ENCODE measurements at regions not wholly inside any gene's neighbourhood (a gene's known extent, or its start where the extent isn't known, plus 50 kb on each side); places are given as distances from the start of the nearest gene placed in this dataset.

DNA sequence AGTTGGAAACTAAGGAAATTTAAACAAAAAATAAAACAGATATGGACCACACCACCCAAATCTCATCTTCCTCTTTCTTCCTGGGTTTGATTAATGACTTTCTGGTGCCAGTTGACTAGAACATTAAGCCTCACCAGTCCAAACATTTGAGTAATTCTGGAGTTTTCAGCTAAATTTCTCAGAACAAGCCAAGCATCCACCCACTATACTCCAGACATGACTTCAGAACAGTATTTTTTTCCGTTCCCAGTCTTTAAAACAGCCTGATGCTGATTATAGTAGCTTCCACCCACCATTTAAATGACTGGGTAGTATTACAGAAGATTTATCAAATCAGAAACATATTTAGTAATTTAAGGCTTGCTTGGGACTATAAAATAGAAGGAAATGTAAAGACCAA, 230.9 kb upstream of the UBASH3B start:
- no peaks in the 10 kb centered on the region for H3K9me3 ChIP-seq
- no peak for TF ChIP-seq POLR2A (IDR thresholded peaks at IDR 0.05)
- TF ChIP-seq EP300 (IDR thresholded peaks at IDR 0.05) = no peak
- TF ChIP-seq POLR2AphosphoS5 (IDR thresholded peaks at IDR 0.05) = no peak
- TF ChIP-seq, protein P1, sequence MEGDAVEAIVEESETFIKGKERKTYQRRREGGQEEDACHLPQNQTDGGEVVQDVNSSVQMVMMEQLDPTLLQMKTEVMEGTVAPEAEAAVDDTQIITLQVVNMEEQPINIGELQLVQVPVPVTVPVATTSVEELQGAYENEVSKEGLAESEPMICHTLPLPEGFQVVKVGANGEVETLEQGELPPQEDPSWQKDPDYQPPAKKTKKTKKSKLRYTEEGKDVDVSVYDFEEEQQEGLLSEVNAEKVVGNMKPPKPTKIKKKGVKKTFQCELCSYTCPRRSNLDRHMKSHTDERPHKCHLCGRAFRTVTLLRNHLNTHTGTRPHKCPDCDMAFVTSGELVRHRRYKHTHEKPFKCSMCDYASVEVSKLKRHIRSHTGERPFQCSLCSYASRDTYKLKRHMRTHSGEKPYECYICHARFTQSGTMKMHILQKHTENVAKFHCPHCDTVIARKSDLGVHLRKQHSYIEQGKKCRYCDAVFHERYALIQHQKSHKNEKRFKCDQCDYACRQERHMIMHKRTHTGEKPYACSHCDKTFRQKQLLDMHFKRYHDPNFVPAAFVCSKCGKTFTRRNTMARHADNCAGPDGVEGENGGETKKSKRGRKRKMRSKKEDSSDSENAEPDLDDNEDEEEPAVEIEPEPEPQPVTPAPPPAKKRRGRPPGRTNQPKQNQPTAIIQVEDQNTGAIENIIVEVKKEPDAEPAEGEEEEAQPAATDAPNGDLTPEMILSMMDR (IDR thresholded peaks at IDR 0.05) = no peak
- H3K27ac ChIP-seq = no peak overlapping the region
- H3K36me3 ChIP-seq = no peaks in the 10 kb centered on the region
- no peak overlapping the region for H3K4me3 ChIP-seq
- DNase-seq = peak in 1 of 2 donors; percentile 45
- intact Hi-C loops (cut with DNase I; ENCODE audit: low total_unique reads) = no loop called here
- H3K27me3 ChIP-seq = no peaks in the 10 kb centered on the region
- no peaks in the 10 kb centered on the region for H3K4me1 ChIP-seq
- 55 to 71% (median 64%) methylated on average over 1 of the region's 1 CpG for WGBS, 5 donors

DNA sequence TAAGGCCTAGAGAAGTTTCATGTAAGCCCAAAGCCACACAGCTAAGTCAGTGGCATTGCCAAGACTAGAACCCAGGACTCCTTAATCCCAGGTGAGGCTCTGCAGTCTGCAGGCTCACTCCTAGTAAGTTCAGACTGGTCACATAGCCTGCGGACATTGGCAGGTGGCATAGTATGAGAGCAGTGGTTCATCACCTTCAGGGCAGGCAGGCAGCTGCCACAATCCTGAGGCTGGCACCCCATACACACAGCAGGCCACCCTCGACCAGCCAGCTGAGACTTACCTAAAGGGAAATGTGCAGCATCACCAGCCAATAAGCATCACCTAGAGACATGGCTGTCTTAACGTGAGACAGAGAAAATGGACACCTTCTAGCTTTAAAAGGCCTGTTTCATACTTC, 231.6 kb upstream of the UBASH3B start:
- no peaks in the 10 kb centered on the region for H3K36me3 ChIP-seq
- H3K9me3 ChIP-seq = no peaks in the 10 kb centered on the region
- H3K27ac ChIP-seq = no peak overlapping the region
- intact Hi-C loops (cut with DNase I; ENCODE audit: low total_unique reads) = no loop called here
- DNase-seq = no peak
- H3K27me3 ChIP-seq = no peaks in the 10 kb centered on the region
- 66 to 82% (median 78%) methylated on average over 2 to 3 of the region's 3 CpGs for WGBS, 5 donors
- no peaks in the 10 kb centered on the region for H3K4me1 ChIP-seq
- no peak overlapping the region for H3K4me3 ChIP-seq
- TF ChIP-seq EP300 (IDR thresholded peaks at IDR 0.05) (no peak), POLR2A (IDR thresholded peaks at IDR 0.05) (no peak), POLR2AphosphoS5 (IDR thresholded peaks at IDR 0.05) (no peak)
- TF ChIP-seq, protein P1 (IDR thresholded peaks at IDR 0.05) = no peak

DNA sequence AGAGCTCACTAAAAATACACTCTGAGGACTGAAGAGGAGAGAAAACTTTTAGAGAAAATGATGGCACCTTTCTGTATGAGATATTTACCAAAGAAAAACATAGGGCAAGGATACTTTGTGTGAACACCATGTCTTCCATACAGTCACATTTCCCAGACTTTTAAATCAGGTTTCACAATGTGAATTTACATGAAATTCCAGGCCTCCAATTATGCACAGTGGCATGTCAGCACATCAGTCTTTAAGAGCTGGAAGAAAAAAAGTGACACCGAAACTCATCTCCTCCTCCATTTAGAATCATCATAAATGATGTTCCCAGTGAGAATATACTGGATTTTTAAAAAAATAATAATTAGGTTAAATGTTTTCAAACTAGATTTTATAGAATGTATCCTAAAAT, 232.2 kb upstream of the UBASH3B start:
- H3K27ac ChIP-seq = no peak overlapping the region
- no peak for DNase-seq
- no peaks in the 10 kb centered on the region for H3K9me3 ChIP-seq
- intact Hi-C loops (cut with DNase I; ENCODE audit: low total_unique reads) = no loop called here
- no peaks in the 10 kb centered on the region for H3K27me3 ChIP-seq
- H3K36me3 ChIP-seq = no peaks in the 10 kb centered on the region
- TF ChIP-seq POLR2AphosphoS5 (IDR thresholded peaks at IDR 0.05) = no peak
- no peak for TF ChIP-seq EP300 (IDR thresholded peaks at IDR 0.05)
- no peak for TF ChIP-seq POLR2A (IDR thresholded peaks at IDR 0.05)
- TF ChIP-seq, protein P1 (IDR thresholded peaks at IDR 0.05) = no peak
- H3K4me3 ChIP-seq = no peak overlapping the region
- no peaks in the 10 kb centered on the region for H3K4me1 ChIP-seq
- WGBS, 5 donors = 89 to 100% (median 93%) methylated on average over 1 of the region's 1 CpG

DNA sequence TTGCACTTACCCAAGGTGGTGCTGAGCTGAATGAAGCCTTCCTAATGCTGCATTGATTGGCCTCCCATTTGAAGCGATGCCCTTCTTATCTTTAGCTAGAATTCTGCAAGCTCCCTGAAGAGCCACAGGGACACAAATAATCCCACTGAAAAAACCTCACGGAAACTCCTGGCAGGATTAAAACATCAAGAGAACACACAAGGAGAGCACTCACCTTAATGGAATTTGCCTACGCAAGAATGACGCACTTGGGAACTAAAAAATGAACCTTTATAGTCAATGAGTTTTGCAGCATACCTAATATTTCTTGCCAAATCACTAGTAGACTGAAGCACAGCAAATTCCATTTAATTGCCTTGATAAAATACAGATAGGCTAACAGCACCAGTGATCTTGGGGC, 232.8 kb upstream of the UBASH3B start:
- Histone ChIP-seq H3K36me3 (no peaks in the 10 kb centered on the region), H3K9me3 (no peaks in the 10 kb centered on the region), H3K4me1 (no peaks in the 10 kb centered on the region), H3K27ac (no peak overlapping the region), H3K27me3 (no peaks in the 10 kb centered on the region), H3K4me3 (no peak overlapping the region)
- intact Hi-C loops (cut with DNase I; ENCODE audit: low total_unique reads) = no loop called here
- no peak for DNase-seq
- WGBS, 5 donors = 83 to 90% (median 84%) methylated on average over 4 of the region's 4 CpGs
- TF ChIP-seq POLR2A (IDR thresholded peaks at IDR 0.05) = no peak
- no peak for TF ChIP-seq EP300 (IDR thresholded peaks at IDR 0.05)
- TF ChIP-seq, protein P1 (IDR thresholded peaks at IDR 0.05) = no peak
- no peak for TF ChIP-seq POLR2AphosphoS5 (IDR thresholded peaks at IDR 0.05)

All from stomach (tissue), 8 donors.